NOMO-1 (cell line): ENCODE measurements at regions not wholly inside any gene's neighbourhood (a gene's known extent, or its start where the extent isn't known, plus 50 kb on each side); places are given as distances from the start of the nearest gene placed in this dataset.
"Not testable (repeated sequence)": the region's sequence is repeated elsewhere in the genome, so short reads cannot be mapped to it uniquely, and the experiment has no call there.

Source experiments
- DNase-seq, 2 experiments: peaks; one replicate each; lab custom pipeline; 2025; ENCODE audit not compliant: unreplicated experiment in 2 of 2; lab: John Stamatoyannopoulos, UW

- peak in 1 of 2 experiments; percentile 2 for DNase-seq
Measured at GRCh38 chrX:37509349-37509748, 62.1 kb upstream of the LANCL3 start.

- not testable (repeated sequence) for DNase-seq
Measured at GRCh38 chrX:37516512-37516911, 54.9 kb upstream of the LANCL3 start.

- DNase-seq = not testable (repeated sequence)
Measured at GRCh38 chrX:37519261-37519660, 52.2 kb upstream of the LANCL3 start.

GRCh38 chrX:37520860-37521450 lies 50.5 kb upstream of the LANCL3 start:
- not testable (repeated sequence) for DNase-seq
